ENCODE measurements at regions not wholly inside any gene's neighbourhood (a gene's known extent, or its start where the extent isn't known, plus 50 kb on each side); places are given as distances from the start of the nearest gene placed in this dataset.

DNA sequence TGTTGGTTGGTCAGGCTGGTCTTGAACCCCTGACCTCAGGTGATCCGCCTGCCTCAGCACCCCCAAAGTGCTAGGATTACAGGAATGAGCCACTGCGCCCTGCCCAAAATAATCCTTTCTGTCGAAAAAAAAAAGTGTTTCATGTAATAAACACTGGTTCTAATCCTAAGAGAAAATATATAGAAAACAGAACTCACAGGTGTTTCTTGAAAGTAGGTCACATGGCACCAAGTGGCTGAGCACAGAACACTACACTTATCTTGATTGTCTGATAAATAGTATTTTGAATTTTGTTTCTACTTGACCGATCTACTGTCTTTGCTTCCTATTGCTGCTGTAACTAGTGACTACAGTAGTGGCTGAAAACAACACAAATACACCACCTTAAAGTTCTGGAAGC is 87.6 kb upstream of the SOD1 start:
- DNase-seq (ENCODE audit: low read depth), result no peak
- H3K4me3 ChIP-seq (ENCODE audit: control insufficient read depth, low read depth, low read length), result no peak overlapping the region
- TF ChIP-seq, protein P1, sequence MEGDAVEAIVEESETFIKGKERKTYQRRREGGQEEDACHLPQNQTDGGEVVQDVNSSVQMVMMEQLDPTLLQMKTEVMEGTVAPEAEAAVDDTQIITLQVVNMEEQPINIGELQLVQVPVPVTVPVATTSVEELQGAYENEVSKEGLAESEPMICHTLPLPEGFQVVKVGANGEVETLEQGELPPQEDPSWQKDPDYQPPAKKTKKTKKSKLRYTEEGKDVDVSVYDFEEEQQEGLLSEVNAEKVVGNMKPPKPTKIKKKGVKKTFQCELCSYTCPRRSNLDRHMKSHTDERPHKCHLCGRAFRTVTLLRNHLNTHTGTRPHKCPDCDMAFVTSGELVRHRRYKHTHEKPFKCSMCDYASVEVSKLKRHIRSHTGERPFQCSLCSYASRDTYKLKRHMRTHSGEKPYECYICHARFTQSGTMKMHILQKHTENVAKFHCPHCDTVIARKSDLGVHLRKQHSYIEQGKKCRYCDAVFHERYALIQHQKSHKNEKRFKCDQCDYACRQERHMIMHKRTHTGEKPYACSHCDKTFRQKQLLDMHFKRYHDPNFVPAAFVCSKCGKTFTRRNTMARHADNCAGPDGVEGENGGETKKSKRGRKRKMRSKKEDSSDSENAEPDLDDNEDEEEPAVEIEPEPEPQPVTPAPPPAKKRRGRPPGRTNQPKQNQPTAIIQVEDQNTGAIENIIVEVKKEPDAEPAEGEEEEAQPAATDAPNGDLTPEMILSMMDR (conservative IDR thresholded peaks at IDR 0.05; ENCODE audit: control insufficient read depth, insufficient read depth, low read depth, low read length), result no peak

DNA sequence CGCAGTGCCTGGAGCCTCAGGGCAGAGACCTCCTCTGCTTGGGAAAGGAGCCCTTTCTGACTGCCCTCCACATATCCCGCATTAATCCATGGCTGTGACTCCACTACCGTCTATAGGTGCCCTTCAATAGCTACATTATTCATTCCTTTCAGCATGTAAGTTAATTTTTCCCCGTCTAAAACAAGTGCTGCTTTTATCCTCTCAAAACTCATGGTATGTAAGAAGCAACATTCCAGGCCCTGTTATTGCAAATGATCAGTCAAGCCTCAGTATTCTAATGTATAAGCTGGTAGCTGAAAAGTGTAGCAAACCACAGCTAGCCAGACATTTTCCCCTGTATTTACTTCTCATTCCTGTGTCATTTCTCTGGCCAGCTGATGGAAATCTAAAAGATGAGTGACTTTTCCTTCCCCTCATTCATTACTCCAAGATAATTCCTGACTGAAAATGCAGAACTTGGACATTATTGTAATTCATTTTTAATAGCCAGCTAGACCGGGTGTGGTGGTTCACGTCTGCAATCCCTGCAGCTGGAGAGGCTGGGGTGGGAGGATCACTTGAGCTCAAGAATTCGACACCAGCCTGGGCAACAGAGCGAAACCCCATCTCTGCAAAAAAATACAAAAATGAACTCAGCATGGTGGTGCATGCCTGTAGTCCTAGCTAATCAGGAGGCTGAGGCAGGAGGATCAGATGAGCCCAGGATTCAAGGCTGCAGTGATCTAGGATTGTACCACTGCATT is 88.5 kb upstream of the SOD1 start:
- TF ChIP-seq, protein P1 (conservative IDR thresholded peaks at IDR 0.05; ENCODE audit: control insufficient read depth, insufficient read depth, low read depth, low read length), result no peak
- H3K4me3 ChIP-seq (ENCODE audit: control insufficient read depth, low read depth, low read length), result no peak overlapping the region
- no peak for DNase-seq (ENCODE audit: low read depth)

DNA sequence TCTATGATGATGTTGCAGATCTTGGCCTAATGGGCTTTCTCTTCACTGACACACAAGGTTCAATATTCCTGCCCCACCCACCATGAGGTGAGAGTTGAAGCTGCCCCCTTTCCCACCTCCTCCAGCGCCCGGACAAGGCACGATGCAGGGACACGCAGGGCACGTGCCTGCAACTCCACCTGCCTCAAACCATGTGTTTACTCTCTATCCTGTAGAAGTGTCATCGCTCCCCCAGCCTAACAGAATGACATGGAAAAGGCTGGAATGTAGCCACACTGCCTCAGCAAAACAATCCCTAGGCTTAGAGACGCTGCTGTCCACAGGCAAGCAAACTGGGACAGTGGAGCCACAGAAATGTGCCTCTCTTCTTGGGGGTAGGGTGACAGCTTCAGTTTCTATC is 92.9 kb upstream of the SOD1 start:
- TF ChIP-seq, protein P1 (conservative IDR thresholded peaks at IDR 0.05; ENCODE audit: control insufficient read depth, insufficient read depth, low read depth, low read length), result no peak
- no peak for DNase-seq (ENCODE audit: low read depth)
- H3K4me3 ChIP-seq (ENCODE audit: control insufficient read depth, low read depth, low read length), result no peak overlapping the region

DNA sequence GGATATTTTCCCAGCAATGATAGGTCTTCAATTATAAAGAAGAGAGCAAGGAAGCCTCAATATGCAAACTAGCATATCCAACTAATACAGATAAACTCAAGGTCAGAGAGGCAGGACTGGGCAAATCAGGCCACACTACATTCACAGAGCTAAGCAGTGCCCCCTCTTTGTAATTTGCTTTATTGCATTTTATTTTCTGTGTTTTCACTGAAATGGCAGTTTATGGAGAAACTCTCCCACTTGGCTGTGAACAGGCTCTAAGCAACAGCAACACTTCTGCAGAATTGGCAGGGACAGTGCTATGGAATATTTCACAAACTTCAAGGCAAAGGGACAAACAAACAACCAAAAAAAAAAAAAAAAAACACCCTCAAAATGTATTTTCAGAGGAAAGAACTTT is 93.4 kb upstream of the SOD1 start:
- TF ChIP-seq, protein P1 (conservative IDR thresholded peaks at IDR 0.05; ENCODE audit: control insufficient read depth, insufficient read depth, low read depth, low read length), result peak; percentile 15
- peak; percentile 6 for DNase-seq (ENCODE audit: low read depth)
- no peak overlapping the region for H3K4me3 ChIP-seq (ENCODE audit: control insufficient read depth, low read depth, low read length)

DNA sequence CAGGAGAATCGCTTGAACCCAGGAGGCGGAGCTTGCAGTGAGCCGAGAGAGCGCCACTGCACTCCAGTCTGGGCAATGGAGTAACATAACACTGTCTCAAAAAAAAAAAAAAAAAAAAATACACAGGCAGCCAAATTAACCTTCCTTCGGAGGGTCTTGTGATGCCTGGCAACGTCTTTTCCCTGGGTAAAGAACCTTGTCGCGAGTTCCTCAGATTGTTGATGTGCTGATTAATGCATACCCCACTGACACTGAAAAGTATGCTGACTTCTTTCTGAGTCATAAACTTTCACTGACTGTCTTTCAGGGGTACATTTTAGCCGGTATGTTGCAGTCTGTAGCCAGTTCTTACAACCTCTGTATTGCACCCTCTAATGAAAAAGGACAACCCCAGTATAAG is 95.1 kb upstream of the SOD1 start:
- TF ChIP-seq, protein P1 (conservative IDR thresholded peaks at IDR 0.05; ENCODE audit: control insufficient read depth, insufficient read depth, low read depth, low read length), result no peak
- DNase-seq (ENCODE audit: low read depth), result peak; percentile 15
- H3K4me3 ChIP-seq (ENCODE audit: control insufficient read depth, low read depth, low read length), result no peak overlapping the region

DNA sequence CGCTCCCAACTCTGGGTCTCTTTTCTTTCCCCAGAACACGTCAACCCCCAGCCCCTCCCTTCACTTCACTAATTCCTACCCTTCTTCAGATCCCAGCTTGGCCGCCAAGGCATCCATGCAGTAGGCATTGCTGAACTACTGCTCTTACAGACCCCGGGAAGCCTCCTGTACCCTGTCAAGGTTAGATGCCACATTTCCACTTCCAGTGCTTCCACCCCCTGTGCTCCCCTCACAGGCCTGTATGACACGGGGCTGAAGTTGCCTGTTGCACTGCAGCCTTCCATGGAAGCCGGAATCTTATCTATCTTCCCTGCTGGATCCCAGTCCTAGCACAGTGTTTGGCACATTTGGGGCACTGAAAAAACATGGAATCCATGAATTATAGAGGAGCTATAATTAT is 99.0 kb upstream of the SOD1 start:
- H3K4me3 ChIP-seq (ENCODE audit: control insufficient read depth, low read depth, low read length), result no peak overlapping the region
- TF ChIP-seq, protein P1 (conservative IDR thresholded peaks at IDR 0.05; ENCODE audit: control insufficient read depth, insufficient read depth, low read depth, low read length), result no peak
- DNase-seq (ENCODE audit: low read depth), result no peak

Measured in fibroblast of mammary gland (primary cell).